ENCODE measurements at regions not wholly inside any gene's neighbourhood (a gene's known extent, or its start where the extent isn't known, plus 50 kb on each side); places are given as distances from the start of the nearest gene placed in this dataset.

DNA sequence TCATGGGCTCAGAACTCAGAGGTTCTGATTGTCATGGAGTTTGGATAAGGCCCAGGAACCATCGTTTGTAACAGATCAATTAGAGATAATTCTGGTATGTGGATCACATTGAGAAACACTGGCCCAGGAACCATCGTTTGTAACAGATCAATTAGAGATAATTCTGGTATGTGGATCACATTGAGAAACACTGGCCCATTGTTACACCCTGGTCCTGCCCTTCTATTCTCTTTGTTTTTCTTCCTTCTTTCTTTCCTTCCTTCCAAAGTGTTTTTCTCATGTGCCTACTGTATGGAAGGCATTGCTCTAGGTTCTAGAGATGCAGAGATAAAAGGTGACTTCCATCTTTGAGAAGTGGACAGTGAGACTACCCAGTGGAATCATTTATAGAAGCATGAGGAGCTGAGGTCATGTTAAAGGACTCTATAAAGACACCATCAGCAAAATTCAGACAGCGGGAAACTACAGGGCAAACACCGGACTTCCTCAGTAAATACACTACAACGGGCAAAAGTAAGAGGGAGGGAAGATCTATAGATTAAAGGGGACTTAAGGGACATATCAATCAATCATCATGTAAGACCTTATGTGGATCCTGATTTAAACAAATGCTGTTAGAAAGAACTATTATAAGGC lies 153.8 kb downstream of the UNC5CL start:
- TF ChIP-seq GATA2 (IDR thresholded peaks at IDR 0.05; ENCODE audit: low read depth, low read length) (no peak), GATA3 (IDR thresholded peaks at IDR 0.05; ENCODE audit: low read depth, low read length) (no peak)

Data from SH-SY5Y (cell line).